GM21619 (cell line): ENCODE measurements at regions not wholly inside any gene's neighbourhood (a gene's known extent, or its start where the extent isn't known, plus 50 kb on each side); places are given as distances from the start of the nearest gene placed in this dataset.

ENCODE experiments used
- ATAC-seq: cut with Tn5 transposase; IDR thresholded peaks from one replicate; pipeline ENCODE4 v1.9.1; 2021; ENCODE audit not compliant: unreplicated experiment

- ATAC-seq = no peak
Measured at GRCh38 chr6:165229216-165229615, 80.2 kb downstream of the C6orf118 start.

GRCh38 chr6:165227644-165228329, 81.6 kb downstream of the C6orf118 start:
- ATAC-seq = no peak

GRCh38 chr6:165223736-165224135, 85.7 kb downstream of the C6orf118 start:
- no peak for ATAC-seq

GRCh38 chr6:165223101-165223500, 86.3 kb downstream of the C6orf118 start:
- no peak for ATAC-seq

GRCh38 chr6:165222315-165223025, 86.9 kb downstream of the C6orf118 start:
- no peak for ATAC-seq

- ATAC-seq = no peak
Measured at GRCh38 chr6:165220045-165220444, 89.4 kb downstream of the C6orf118 start.

GRCh38 chr6:165219629-165220028, 89.8 kb downstream of the C6orf118 start:
- no peak for ATAC-seq

GRCh38 chr6:165218829-165219228, 90.6 kb downstream of the C6orf118 start:
- no peak for ATAC-seq

GRCh38 chr6:165206798-165207197, 102.6 kb downstream of the C6orf118 start:
- no peak for ATAC-seq

GRCh38 chr6:165205632-165206031, 103.8 kb downstream of the C6orf118 start:
- ATAC-seq = no peak

- ATAC-seq = no peak
Measured at GRCh38 chr6:165204807-165205545, 104.4 kb downstream of the C6orf118 start.

- no peak for ATAC-seq
Measured at GRCh38 chr6:165200178-165200577, 109.2 kb downstream of the C6orf118 start.

- no peak for ATAC-seq
Measured at GRCh38 chr6:165191461-165191860, 117.9 kb downstream of the C6orf118 start.

GRCh38 chr6:165186441-165187205, 122.8 kb downstream of the C6orf118 start:
- no peak for ATAC-seq

GRCh38 chr6:165186041-165186440, 123.4 kb downstream of the C6orf118 start:
- ATAC-seq = no peak

GRCh38 chr6:165184192-165184979, 125.0 kb downstream of the C6orf118 start:
- no peak for ATAC-seq

- no peak for ATAC-seq
Measured at GRCh38 chr6:165183496-165184140, 125.8 kb downstream of the C6orf118 start.

GRCh38 chr6:165183071-165183470, 126.3 kb downstream of the C6orf118 start:
- ATAC-seq = no peak

GRCh38 chr6:165181951-165182414, 127.4 kb downstream of the C6orf118 start:
- ATAC-seq = no peak

- no peak for ATAC-seq
Measured at GRCh38 chr6:165178056-165178455, 131.3 kb downstream of the C6orf118 start.
